NCI-H526 (cell line): ENCODE measurements at regions not wholly inside any gene's neighbourhood (a gene's known extent, or its start where the extent isn't known, plus 50 kb on each side); places are given as distances from the start of the nearest gene placed in this dataset.

Experiments
- DNase-seq, 2 experiments: peaks; one replicate each; lab custom pipeline; 2025; lab: John Stamatoyannopoulos, UW

DNA sequence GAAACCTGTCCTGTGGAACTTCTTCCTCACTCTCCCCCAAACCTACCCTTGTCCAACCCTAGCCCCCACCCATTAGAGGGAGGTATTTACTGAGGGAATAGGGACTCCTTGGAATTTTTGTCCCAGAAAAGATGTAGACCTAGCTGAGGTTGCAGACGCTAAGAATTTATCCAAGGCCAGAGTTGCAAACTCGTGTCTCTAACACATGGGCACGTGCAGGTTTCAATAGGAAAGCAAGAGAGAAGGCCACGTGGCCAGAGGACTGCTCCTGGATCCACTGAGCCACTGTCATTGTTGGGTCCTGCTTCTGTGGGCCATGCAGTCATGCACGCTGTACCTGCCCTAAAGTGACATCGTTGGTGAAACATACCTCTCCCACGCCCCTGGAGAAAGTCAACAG is 243.4 kb upstream of the KCNG1 start:
- DNase-seq, result no peak

DNA sequence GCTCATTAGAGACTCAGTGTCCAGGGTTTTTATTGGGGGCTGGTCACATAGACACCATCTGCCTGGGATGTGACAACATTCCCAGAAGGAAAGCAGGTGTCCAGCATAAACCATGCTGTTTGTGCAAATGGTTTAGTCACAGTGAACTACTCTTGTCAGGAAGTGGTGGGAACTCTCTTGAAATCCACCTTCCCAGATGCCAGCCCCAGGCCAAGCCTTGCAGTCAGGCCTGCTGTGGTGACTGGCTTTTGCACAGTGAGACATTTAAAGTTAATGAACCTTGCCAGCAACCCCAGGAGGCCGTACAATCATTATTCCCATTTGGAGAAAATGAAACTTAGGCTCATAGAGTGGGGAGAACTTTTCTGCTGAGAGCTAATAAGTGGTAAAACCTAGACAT is 242.5 kb upstream of the KCNG1 start:
- DNase-seq, result no peak

DNA sequence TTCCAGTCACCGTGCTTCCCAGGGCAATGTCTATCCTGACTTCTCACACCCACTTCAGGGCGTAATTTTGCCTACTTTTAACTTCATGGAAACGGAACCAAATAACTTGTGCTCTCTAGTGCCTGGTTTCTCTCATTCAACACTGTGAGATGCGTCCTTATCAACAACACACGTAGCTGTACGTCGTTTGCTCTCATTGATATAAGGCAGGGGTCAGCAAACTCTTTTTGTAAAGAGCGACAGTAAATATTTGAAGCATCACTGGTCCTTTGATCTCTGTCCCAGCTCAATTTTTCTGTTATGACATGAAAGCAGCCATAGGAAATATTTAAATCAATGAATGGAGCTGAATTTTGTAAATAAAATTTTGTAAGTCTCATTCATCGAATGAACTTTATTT is 239.3 kb upstream of the KCNG1 start:
- DNase-seq, result no peak

DNA sequence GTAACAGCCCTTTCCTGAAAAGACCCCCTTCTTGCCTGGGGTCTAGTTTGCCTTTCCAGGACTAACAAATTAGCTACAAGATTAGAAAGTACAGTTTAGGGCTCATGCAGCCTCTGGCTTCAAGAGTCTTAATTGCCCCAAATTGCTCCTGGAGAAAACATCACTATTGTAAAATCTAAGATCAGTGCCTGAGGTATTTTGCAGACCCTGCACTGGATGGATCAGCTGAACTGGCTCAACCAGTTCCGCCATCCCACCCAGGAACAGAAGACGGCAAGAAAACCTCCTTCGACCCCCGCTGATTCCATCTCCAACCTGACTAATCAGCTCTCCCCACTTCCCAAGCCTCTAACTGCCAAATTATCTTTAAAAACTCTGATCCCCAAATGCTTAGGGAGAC is 236.5 kb upstream of the KCNG1 start:
- no peak for DNase-seq

DNA sequence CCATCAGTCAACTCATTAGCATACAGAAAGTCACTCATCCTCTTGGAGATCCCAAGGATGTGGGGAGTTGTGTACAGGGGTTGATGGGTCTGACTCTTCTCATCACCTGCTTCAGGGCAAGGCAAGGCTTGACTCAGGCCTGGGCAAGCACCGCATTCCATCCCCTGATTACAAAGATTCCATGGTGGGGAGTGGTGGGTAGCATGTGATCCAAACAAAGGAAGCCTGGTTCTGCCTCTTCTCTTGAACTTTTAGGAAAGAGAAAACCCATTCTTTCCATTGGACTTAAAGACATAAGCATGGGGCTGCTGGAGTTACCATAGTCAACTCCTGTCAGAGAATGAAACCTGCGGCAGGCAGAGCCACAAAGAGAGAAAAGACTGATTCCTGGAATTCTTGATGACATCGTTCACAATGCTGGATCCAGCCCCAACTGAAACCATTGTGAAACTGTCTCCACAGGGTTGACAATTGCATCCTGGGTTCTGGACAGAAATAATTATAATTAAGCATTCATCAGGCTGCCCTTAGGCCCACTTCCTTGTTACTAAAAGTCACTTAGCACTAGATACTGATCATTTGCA is 235.8 kb upstream of the KCNG1 start:
- peak in 1 of 2 experiments; percentile 41 for DNase-seq

DNA sequence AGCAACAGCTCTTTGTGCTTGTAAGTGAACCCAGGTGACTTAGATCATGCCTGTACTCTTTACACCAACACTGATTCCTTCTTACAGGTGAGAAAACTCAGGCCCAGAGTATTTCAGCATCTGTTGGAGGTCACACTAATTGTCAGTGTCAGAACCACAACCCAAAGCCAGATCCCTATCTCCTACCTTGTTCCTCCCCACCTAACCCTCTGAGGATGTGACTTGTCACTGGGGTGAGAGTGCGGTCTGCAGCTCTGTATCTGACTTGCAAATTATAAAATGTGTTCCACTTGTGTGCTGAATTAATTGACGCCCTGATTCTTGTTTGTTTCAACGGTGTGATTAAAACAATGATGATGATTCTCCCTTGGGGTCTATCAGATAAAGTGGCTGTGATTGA is 232.5 kb upstream of the KCNG1 start:
- no peak for DNase-seq

DNA sequence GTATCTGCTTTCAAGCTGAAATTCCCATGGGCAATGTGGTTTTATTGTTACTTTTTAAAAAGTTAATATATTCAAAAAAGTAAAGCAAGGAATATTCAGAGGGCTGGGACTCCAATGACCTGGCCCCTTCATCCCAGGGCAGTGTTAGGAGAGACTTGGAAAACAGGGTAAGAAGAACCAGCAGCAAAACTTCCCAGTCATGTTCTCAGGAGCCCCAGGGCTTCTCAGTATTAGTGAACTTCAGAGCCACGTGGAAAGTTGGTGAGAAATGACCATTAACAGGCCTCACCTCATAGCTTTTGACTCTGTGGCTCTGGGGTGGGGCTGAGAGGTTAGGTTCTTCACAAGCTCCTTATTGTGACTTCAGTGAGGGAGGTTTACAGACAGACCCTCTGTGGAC is 230.4 kb upstream of the KCNG1 start:
- DNase-seq, result no peak

DNA sequence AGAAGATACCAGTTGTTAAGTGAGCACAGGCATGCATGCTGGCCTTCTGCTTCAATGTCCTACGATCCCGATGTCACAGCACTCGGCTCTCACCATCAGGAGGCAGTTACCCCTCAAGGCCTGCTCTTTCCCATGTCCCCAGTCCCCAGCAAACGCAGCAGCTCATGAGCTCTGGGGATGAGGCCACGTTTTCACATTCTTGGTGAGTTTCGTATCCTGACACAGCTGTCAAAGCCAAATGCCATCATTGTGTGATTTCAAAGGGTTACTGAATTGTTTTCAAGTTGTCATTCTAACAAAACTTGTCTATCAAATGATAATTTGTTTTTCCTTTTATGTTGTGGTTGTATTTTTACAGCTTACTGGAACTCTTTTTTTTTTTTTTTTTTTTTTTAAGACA is 226.9 kb upstream of the KCNG1 start:
- no peak for DNase-seq

DNA sequence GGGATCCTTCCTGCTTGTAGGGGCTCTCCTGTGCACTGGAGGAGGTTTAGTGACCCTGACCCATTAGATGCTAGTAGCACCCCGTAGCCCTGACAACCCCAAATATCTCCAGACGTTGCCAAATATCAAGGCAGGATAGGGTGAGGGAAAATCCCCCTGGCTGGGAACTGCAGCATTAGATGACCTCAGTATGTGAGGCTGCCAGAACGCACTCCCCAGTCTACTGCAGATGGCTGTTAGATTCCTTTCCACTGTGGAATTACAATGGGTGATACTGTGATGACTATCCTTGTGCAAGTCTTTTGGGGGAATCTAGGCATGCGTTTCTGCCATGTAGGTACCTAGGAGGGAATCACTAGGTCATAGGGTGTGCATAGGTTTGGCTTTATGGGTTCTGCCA is 226.3 kb upstream of the KCNG1 start:
- DNase-seq, result no peak

DNA sequence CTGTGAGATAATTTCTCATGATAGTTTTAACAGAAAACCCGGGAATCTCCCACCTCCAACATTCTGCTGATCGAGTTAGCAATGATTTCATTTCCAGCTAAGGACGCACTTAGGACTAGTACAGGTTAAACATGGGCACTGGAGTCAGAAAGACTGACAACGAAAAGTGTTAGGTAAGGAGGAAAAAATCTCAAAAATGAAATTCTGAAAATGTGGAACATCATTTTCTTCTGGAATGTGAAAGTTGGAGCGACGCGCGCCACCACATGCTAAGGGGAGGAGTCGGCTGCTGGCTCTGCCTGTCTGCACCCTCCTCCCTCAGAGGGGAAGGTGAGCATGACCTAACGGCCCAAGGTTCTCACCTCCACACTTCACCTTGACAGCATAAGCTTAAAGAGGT is 221.6 kb upstream of the KCNG1 start:
- no peak for DNase-seq

DNA sequence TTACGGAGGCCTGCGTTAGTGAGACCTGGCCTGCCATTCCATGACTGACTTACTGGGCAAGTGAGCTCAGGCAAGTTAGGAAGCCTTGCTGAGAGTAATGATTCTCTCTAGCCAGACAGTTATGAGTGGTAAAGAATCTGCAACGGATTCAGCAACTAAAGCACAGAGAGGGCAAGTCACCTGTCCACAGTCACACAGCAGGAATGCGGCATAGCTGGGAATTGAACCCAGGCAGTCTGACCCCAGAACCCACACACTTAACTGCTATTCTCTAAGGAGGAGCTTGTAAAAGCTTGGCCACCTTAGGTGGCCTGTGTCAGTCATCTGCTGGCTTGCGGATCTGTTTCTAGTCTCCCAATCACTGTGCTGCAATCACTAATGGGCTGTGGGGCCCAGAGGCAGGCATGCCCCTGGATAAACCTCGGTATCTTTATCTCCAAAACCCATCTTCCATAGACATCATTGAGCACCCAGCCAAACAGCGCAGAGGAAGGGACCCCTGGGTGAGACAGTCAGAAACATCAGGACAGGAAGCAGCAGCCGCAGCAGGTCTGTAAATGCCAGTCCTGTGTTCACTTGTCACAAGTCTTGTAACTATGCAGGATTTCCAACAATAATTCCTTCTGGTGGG is 215.9 kb upstream of the KCNG1 start:
- DNase-seq, result no peak

DNA sequence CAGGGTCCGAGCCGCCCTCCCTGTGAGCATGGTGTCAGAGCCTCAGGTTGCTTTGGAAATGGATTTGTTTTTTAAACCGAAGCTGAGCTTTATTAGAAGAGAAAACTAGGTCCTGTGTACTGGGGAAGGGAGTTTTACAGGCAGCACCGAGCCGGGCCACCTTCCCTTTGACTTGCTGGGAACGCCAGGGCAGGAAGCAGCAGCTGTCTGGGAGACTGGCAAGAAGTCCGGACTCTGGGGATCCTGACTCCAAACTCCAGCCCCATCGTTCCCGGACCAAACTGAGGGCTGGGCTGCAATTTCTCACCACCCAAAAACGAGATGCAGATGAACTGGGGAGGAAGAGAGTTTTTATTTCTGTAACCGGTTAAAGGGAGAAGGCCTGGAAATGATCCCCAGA is 214.9 kb upstream of the KCNG1 start:
- no peak for DNase-seq

DNA sequence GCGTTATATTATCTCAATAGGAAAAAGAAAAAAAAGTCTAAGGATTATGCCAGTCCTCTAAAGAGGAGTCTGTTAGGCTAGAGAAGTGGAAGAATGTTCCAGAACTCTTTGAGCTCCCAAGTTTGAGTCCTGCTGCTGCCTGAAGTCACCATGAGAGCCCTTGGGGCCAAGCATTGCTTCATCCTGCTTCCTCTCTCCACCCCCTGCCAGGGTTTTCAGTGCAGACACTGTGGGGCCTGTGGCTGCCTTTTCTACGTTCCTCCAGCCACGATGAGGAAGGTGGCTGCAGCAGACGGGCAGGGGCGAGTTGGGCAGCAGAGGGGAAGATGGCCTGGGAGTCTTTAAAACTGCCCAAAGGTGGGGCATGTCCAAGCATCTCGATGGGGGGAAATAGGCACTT is 214.4 kb upstream of the KCNG1 start:
- no peak for DNase-seq

DNA sequence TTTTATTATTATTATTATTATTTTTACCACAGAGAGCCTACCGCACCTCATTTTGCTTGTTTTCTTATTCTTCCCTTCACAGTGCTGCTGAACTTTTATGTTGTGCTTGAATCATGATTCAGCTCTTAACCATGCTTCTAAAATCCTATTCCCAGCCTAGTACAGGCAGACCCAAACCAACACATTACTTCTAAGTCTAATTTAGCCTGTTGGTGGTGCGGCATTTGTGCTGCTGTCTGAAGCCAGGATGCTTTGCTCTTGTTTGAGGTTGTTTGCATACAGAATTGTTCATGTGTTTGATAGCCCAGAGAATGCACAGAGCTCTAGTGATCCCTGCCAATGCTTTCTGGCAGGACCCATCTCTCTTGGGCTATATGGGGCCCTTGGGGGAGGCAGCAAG is 213.5 kb upstream of the KCNG1 start:
- peak in 1 of 2 experiments; percentile 26 for DNase-seq

DNA sequence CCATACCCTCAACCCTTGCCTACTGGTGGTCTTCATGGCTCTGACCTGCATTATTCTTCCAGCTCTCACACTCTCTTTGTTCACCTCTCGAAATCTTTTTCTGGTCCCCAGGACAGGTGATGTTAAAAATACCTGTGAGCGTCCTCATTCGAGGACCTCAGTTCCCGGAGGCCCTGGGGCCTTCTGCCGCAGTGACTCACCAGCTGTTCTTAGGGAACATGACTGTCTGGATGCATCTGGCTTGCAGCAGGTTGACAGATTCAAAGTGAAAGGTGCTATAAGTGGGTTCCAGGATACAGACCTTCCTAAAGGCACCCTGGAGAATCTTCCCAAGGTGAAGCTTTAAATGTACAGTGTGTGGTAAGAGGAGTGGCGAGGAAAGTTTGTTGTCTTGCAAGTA is 210.4 kb upstream of the KCNG1 start:
- no peak for DNase-seq

DNA sequence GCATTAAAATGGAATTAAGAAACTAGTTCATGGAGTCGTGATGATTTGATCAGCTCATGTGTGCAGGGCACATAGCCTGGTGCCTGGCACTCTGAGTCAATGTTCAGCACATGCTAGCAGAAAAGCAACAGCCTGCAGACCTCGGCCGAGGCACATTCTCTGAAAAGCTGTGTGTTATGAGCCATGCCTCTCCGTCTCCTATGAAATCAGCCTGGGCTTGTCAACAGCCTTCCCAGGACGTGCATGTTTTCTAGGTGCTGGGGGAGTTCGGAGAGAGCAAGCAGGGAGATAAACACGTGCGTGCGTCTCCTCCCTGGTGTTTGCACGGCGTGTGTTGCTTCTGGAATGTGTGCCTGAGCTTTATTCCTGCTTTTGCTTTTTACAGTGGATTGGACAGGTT is 207.8 kb upstream of the KCNG1 start:
- no peak for DNase-seq

DNA sequence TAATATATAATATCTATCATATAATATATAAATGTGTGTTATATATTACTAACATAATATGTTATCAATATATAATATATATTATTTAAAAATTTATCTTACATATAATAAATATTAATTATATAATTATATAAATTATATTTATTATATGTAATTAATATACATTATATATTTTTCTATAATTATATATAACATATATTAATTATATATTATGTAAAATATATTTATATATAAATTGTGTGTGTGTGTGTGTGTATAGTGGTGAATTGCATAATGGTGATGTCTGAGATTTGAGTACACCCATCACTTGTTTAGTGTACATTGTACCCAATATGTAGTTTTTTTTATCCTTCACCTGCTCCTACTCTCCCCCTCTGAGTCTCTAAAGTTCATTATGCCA is 205.9 kb upstream of the KCNG1 start:
- DNase-seq, result no peak

DNA sequence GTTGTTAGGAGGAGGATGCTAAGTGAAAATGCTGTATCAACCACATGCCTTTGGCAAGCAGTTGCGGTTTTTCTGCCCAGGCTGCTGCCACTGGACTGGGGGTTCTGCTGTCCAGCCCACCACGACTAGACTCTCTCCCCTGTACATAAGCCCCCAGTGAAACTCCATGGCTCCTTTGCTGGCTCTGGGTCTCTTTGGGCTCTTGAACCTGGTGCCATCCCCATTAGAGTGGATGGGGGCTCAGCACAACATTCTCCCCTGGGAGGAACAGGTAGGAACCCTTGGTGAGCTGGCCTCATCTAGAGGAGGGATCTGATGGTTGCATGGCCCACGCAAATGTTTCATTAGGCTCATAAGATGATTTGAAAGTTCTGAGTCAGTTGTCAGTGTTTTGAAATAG is 204.8 kb upstream of the KCNG1 start:
- no peak for DNase-seq

DNA sequence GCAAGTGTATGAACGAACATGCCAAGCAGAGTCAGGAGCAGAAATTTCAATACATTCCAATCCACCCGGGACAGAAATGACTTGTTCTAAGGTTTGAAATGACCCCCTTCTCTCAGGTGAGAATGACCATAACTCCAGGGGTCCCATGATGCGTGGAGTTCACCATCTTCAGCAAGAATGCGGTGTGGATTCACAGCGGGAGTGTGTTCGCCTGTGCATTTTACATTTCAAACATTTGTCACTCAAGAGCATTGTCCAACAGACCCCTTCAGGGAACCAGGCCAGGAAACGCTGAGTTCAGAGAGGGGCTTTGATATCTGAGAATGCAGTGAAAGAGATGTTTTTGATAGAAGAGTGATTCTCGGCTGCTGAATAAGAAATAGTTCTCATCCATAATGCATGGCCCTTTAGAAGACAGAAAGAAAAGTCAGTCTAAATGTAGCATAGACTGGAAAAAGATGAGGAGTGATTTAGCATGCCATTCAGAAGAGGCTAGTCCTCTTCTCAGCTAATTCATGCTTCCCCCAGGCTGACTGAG is 200.3 kb upstream of the KCNG1 start:
- no peak for DNase-seq

DNA sequence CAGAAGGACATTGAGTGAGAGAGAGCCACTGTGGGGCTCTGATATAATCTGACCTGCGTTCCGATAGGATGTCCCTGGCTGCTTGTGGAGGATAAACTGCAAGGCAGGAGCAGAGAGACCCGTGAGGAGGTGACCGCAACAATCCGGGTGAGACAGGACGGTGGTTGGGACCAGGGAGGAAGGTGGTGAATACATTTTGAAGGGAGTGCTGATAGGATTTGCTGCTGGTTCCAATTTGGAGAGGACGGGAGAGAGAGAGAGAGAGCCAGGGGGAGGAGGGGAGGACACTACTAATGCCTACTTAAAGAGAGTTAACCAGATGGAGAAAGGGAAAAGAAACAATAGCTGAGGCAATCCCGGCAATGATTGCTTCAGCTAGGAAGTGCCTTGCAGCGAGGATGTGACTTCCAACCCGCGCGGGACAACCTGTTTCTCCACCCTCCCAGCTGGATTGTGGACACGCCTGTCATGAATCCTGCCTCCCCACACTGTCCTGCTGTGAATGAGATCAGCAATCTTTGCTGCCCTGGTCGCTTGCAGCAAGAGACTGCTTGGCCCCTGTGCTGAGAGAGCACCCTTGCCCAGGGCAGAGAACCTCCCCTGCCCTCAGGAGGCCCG is 199.0 kb upstream of the KCNG1 start:
- no peak for DNase-seq

DNA sequence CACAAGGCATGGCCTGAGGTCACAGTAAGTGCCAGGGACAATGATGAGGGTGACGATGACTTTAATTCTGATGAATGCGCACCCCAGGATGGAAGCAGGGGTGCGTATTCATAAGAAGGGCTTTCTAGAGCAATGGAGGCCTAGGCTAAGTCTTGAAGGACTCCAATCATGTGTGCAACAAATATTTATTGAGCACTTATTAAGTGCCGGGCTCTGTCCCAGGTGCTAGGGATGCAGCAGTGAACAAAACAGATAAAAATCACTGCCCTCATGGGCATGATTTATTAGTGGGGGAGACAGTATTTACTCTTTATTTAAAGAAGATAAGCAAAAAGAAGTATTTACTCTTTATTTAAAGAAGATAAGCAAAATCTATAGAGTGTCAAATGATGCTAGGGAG is 198.2 kb upstream of the KCNG1 start:
- no peak for DNase-seq

DNA sequence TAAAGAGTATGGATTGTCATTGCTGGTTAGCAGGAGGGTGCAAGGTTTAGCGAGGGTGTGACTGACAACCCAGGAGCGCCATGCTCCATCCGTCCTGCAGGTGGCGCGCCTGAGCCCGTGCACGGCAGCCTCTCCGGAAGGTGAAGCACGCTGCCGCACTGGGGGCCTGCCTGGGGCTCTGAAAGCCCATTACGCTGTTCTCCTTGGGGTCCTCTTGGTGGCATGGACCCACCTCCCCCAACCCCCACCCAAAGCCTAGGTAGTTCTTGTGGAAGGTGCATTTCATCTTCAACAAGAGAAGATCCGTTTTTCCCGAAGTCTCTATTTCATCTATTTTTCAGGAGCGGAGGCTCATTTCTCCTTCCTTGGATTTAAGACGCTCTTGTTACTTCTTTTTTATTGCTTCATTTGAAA is 197.4 kb upstream of the KCNG1 start:
- DNase-seq, result peak in 1 of 2 experiments; percentile 45

DNA sequence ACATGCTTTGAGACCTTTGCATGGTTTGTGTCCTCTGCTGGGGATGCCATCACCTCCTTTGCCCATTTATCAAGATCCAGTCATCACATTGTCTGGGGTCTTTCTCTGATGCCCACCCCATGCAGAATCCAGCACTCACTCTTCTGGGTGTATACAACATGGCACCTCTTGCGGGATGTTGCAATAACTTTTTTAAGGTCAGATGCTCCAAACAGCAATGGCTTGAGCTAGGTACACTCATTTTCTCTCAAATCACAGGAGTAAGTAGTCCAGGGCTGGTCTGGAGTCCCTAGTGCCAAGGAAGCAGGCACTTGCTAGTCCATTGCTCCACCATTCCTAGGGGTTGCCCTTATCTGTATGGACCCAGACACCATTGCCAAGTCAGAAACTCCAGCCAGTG is 196.6 kb upstream of the KCNG1 start:
- DNase-seq, result no peak

DNA sequence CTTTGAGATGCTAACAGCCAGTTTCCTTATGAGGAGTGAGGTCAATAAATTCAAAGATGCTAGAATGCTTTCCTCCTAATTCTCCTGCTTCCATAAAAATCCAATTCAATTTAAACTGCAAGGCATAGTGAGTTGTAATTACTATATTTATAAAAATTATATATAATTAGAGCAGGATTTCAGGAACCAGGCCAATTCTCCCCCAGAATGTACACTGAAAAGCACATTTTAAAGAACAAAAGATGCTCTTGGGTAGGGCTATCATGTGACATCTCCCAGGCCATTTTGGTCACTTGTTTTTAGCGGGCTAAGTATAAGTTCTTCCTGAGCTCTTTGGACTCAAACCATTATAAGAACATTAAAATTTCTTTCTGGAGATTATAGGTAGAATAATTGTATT is 195.7 kb upstream of the KCNG1 start:
- DNase-seq, result no peak
